ENCODE measurements at regions not wholly inside any gene's neighbourhood (a gene's known extent, or its start where the extent isn't known, plus 50 kb on each side); places are given as distances from the start of the nearest gene placed in this dataset.

DNA sequence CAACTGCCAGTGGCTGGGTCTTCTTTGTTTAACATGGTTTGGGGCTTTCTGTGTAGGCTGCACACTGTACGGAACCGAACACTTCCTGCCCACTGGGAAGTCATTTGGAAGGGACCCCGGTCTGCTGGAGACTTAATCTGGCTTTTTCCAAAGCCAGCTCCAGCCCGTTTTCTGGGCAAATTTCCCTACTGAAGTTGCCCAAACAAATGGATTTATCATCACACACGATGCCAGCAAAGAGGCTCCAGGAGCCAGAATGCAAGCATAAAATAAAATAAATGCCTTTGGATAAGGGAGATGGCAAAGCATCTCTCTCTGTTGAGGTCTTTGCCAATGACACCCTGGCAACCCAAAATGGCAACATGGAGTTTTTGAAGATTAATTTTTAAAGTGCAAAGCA lies 259.9 kb upstream of the IRX3 start:
- intact Hi-C loops (cut with DNase I): no loop called here
- Histone ChIP-seq H3K27ac (no peak overlapping the region), H3K9me3 (no peaks in the 10 kb centered on the region), H3K27me3 (peaks cover 0 to 53% (median 0%) of the 10 kb centered on the region in 4 donors), H3K4me1 (peaks cover 0 to 11% (median 0%) of the 10 kb centered on the region in 3 donors), H3K36me3 (no peaks in the 10 kb centered on the region), H3K4me3 (no peak overlapping the region)
- TF ChIP-seq, protein P1, sequence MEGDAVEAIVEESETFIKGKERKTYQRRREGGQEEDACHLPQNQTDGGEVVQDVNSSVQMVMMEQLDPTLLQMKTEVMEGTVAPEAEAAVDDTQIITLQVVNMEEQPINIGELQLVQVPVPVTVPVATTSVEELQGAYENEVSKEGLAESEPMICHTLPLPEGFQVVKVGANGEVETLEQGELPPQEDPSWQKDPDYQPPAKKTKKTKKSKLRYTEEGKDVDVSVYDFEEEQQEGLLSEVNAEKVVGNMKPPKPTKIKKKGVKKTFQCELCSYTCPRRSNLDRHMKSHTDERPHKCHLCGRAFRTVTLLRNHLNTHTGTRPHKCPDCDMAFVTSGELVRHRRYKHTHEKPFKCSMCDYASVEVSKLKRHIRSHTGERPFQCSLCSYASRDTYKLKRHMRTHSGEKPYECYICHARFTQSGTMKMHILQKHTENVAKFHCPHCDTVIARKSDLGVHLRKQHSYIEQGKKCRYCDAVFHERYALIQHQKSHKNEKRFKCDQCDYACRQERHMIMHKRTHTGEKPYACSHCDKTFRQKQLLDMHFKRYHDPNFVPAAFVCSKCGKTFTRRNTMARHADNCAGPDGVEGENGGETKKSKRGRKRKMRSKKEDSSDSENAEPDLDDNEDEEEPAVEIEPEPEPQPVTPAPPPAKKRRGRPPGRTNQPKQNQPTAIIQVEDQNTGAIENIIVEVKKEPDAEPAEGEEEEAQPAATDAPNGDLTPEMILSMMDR (IDR thresholded peaks at IDR 0.05): no peak
- TF ChIP-seq POLR2A (IDR thresholded peaks at IDR 0.05): no peak
- DNase-seq: no peak
- WGBS, 2 donors: 10 to 11% methylated on average over 5 of the region's 5 CpGs

DNA sequence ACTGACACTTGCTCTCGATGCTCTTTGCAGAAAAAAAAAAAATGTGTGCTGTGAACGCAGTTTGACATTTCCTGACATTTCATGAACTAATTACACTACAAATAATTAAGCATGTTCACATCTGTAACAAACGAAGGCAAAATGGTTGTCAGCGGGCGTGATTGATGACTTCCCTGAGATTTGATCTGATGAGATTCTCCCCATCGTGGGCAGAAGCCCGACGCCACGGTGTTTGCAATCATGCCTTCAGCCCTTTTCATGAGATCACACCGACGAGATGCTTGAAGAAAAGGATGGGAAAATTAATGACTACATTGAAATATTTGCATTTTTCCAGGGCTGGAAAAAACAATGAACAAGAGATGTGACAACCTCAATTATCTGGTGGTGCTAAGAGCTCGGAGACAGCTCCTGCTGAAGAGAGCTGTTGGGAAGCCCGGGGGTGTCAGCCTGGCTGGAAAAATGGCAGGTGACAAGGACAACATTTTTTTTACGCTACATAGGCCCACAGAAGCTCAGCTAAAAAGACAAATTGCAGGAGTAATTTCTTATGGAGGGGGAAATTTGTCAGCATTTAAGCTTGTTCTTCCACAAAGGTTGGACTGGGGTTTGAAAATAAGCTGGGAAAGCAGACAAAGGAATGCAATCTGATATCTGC lies 259.4 kb upstream of the IRX3 start:
- Histone ChIP-seq H3K9me3 (no peaks in the 10 kb centered on the region), H3K4me3 (no peak overlapping the region), H3K27ac (no peak overlapping the region), H3K36me3 (no peaks in the 10 kb centered on the region), H3K27me3 (peaks cover 0 to 54% (median 0%) of the 10 kb centered on the region in 4 donors), H3K4me1 (peaks cover 0 to 11% (median 0%) of the 10 kb centered on the region in 3 donors)
- WGBS, 2 donors: 22 to 28% methylated on average over 14 of the region's 14 CpGs
- intact Hi-C loops (cut with DNase I): no loop called here
- no peak for DNase-seq
- TF ChIP-seq, protein P1 (IDR thresholded peaks at IDR 0.05): no peak
- no peak for TF ChIP-seq POLR2A (IDR thresholded peaks at IDR 0.05)

DNA sequence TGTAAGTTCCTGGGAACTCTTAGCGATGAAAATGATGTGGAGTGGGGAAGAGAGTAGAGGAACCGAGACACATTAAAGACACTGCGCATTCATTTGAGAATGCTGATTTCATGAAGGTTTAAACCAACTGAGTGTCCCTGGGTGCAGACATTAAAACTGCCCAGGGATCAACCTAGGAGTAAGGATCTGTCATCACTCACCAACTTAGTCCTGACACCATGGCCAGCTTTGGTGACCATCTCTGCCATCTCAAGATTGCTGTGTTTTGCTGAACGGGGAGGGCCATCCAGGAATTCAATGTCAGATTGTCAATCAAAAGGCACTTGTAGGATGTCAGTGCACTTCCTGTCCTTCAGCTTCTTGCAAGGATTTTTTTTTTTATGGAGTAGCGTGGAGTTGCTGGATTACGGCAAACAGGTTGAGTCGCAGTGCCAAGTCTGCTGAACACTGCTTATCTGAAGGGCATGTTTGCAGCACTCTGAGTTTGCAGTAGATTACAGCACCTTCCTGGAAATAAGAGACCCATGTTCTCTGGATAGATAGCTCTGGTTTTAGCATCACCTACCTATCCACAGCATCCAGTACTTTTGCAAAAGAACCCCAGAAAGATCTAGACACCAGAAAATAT lies 258.1 kb upstream of the IRX3 start:
- Histone ChIP-seq H3K4me3 (no peak overlapping the region), H3K4me1 (peaks cover 0 to 11% (median 0%) of the 10 kb centered on the region in 3 donors), H3K27ac (no peak overlapping the region), H3K27me3 (peaks cover 0 to 61% (median 0%) of the 10 kb centered on the region in 4 donors), H3K36me3 (no peaks in the 10 kb centered on the region), H3K9me3 (no peaks in the 10 kb centered on the region)
- intact Hi-C loops (cut with DNase I): no loop called here
- 78 to 80% methylated on average over 5 to 7 of the region's 7 CpGs for WGBS, 2 donors
- no peak for TF ChIP-seq POLR2A (IDR thresholded peaks at IDR 0.05)
- TF ChIP-seq, protein P1 (IDR thresholded peaks at IDR 0.05): no peak
- no peak for DNase-seq

DNA sequence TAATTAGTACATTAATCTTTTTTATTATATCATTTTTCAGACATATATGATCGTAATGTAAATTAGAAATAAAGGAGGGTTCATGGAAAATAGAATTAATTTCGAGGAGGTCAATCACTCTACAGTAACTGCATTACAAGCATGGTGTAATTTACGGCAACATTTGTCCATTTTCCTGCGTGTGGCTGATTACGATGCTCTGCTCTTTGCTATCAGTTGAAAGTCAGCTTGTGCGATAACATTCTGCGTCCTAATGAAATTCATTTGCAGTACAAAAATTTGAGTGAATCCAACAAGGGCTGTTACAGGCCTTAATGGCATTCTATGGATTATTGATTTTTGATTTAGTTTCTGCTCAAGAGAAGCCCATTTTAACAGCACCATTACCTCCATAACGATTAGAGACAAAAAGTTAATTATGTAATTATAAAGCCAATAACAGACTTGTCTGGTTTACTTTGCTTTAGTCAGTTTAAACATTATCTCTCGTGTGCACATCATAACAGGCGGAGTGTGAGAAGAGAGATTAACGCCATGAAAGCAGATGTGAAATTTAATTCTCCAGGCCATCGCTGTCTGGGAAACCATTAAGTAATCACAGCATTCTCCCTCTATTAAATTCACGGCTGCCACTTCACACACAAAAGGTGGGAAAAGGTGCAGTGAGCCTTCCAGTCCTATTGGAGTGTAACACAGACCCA lies 256.4 kb upstream of the IRX3 start:
- intact Hi-C loops (cut with DNase I): no loop called here
- Histone ChIP-seq H3K4me3 (no peak overlapping the region), H3K9me3 (no peaks in the 10 kb centered on the region), H3K36me3 (no peaks in the 10 kb centered on the region), H3K27ac (no peak overlapping the region), H3K4me1 (peaks cover 0 to 11% (median 0%) of the 10 kb centered on the region in 3 donors), H3K27me3 (peaks cover 0 to 54% (median 0%) of the 10 kb centered on the region in 4 donors)
- no peak for TF ChIP-seq POLR2A (IDR thresholded peaks at IDR 0.05)
- TF ChIP-seq, protein P1 (IDR thresholded peaks at IDR 0.05): no peak
- WGBS, 2 donors: 81% methylated on average over 13 of the region's 13 CpGs
- no peak for DNase-seq
